ENCODE measurements at regions not wholly inside any gene's neighbourhood (a gene's known extent, or its start where the extent isn't known, plus 50 kb on each side); places are given as distances from the start of the nearest gene placed in this dataset.

GRCh38 chr5:18959535-18959934 is 1028.5 kb downstream of the CDH18 start:
- in situ Hi-C loops (cut with MboI) = no loop called here
- BruUV-seq (replicated peaks) = no TSS peak
- no peak overlapping the region for H3K4me2 ChIP-seq (ENCODE audit: insufficient read depth, low read length)
- no peaks in the 10 kb centered on the region for H3K79me2 ChIP-seq (ENCODE audit: control insufficient read depth, insufficient read depth, low read length)
- intact Hi-C loops (cut with micrococcal nuclease) = no loop called here
- TF ChIP-seq PRDM10 (IDR thresholded peaks at IDR 0.05; ENCODE audit: partially characterized antibody) (peak; percentile 33), ZBED1 (IDR thresholded peaks at IDR 0.05) (no peak), KLF1 (tag; IDR thresholded peaks at IDR 0.05) (no peak)
- ChIA-PET POLR2A (interaction anchor here (0.6 kb wide), 1 partner anchor 221 kb away, joined by 4 read pairs; no protein-coding TSS in a partner anchor), CTCF (ENCODE audit: low intra/inter-chr PET ratio) (no interaction called here)
- H2AFZ ChIP-seq (ENCODE audit: low read depth, low read length) = no peak overlapping the region
- no peak for FAIRE-seq
- H3K27ac ChIP-seq (ENCODE audit: extremely low read depth, low read depth, low read length) = no peak overlapping the region
- no peaks in the 10 kb centered on the region for H3K9me1 ChIP-seq (ENCODE audit: control insufficient read depth, insufficient read depth, low read length)
- no peak for DNase-seq (ENCODE audit: extremely low read depth in 1 of 4, low spot score in 3 of 4)
- H4K20me1 ChIP-seq (replicated peaks; ENCODE audit: control insufficient read depth, insufficient read depth, low read length) = no peaks in the 10 kb centered on the region
- H3K4me3 ChIP-seq = no peak overlapping the region
- no peaks in the 10 kb centered on the region for H3K4me1 ChIP-seq (replicated peaks in 1 of 2; ENCODE audit: control insufficient read depth in 2 of 2, insufficient read depth in 2 of 2, low read length in 2 of 2)
- WGBS (ENCODE audit: insufficient coverage, low coverage, missing lambda C conversion rate) = 16% methylated on average over 4 of the region's 4 CpGs
- H3K9me3 ChIP-seq (replicated peaks; ENCODE audit: control insufficient read depth, insufficient read depth, low read depth, low read length) = no peaks in the 10 kb centered on the region
- no peak for ATAC-seq
- H3K36me3 ChIP-seq (ENCODE audit: control insufficient read depth, insufficient read depth, low read length) = no peaks in the 10 kb centered on the region
- no peaks in the 10 kb centered on the region for H3K27me3 ChIP-seq (ENCODE audit: control insufficient read depth in 2 of 2, insufficient read depth in 2 of 2, low read length in 2 of 2)
- no peak overlapping the region for H3K9ac ChIP-seq (ENCODE audit: insufficient read depth in 1 of 2, low read depth in 2 of 2, low read length in 2 of 2)

DNA sequence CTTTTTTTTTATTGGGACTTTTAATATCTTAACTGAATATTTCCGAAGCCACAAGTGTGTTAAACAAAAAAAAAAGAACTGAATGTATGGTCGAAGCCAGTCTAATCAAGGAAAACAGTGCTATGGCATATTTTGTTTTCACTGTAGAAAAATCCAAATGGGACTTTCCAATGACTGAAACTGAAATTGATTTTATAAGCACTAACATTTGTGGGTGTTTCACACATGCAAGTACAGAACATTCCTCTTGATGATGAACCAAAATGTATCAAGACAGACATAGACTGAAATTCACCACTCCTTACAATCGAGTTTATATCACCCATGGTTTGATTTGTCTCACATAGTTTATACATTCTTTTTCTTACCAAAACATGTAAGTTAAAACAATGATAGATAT is 1026.8 kb downstream of the CDH18 start:
- DNase-seq (ENCODE audit: extremely low read depth in 1 of 4, low spot score in 3 of 4) (no peak), ATAC-seq (no peak), FAIRE-seq (no peak)
- in situ Hi-C loops (cut with MboI) = no loop called here
- Histone ChIP-seq H4K20me1 (replicated peaks; ENCODE audit: control insufficient read depth, insufficient read depth, low read length) (no peaks in the 10 kb centered on the region), H3K36me3 (ENCODE audit: control insufficient read depth, insufficient read depth, low read length) (no peaks in the 10 kb centered on the region), H3K4me3 (no peak overlapping the region), H3K4me2 (ENCODE audit: insufficient read depth, low read length) (no peak overlapping the region), H3K27ac (ENCODE audit: extremely low read depth, low read depth, low read length) (no peak overlapping the region), H2AFZ (ENCODE audit: low read depth, low read length) (no peak overlapping the region), H3K9me1 (ENCODE audit: control insufficient read depth, insufficient read depth, low read length) (no peaks in the 10 kb centered on the region), H3K79me2 (ENCODE audit: control insufficient read depth, insufficient read depth, low read length) (no peaks in the 10 kb centered on the region), H3K4me1 (replicated peaks in 1 of 2; ENCODE audit: control insufficient read depth in 2 of 2, insufficient read depth in 2 of 2, low read length in 2 of 2) (no peaks in the 10 kb centered on the region), H3K27me3 (ENCODE audit: control insufficient read depth in 2 of 2, insufficient read depth in 2 of 2, low read length in 2 of 2) (no peaks in the 10 kb centered on the region), H3K9ac (ENCODE audit: insufficient read depth in 1 of 2, low read depth in 2 of 2, low read length in 2 of 2) (no peak overlapping the region), H3K9me3 (replicated peaks; ENCODE audit: control insufficient read depth, insufficient read depth, low read depth, low read length) (no peaks in the 10 kb centered on the region)
- intact Hi-C loops (cut with micrococcal nuclease) = no loop called here
- TF ChIP-seq CTCFL (IDR thresholded peaks at IDR 0.05; ENCODE audit: borderline replicate concordance, insufficient read depth, low read depth, low read length, poor library complexity, severe bottlenecking) = no peak
- TF ChIP-seq, protein P1, sequence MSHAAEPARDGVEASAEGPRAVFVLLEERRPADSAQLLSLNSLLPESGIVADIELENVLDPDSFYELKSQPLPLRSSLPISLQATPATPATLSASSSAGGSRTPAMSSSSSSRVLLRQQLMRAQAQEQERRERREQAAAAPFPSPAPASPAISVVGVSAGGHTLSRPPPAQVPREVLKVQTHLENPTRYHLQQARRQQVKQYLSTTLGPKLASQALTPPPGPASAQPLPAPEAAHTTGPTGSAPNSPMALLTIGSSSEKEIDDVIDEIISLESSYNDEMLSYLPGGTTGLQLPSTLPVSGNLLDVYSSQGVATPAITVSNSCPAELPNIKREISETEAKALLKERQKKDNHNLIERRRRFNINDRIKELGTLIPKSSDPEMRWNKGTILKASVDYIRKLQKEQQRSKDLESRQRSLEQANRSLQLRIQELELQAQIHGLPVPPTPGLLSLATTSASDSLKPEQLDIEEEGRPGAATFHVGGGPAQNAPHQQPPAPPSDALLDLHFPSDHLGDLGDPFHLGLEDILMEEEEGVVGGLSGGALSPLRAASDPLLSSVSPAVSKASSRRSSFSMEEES (CRISPR knock-in tag; IDR thresholded peaks at IDR 0.05) = no peak
- POLR2A ChIA-PET = no interaction called here
- WGBS (ENCODE audit: insufficient coverage, low coverage, missing lambda C conversion rate) = 11% methylated on average over 3 of the region's 3 CpGs
- CTCF ChIA-PET (ENCODE audit: low intra/inter-chr PET ratio) = no interaction called here
- BruUV-seq (replicated peaks) = no TSS peak
